SK-N-SH (cell line): ENCODE measurements at regions not wholly inside any gene's neighbourhood (a gene's known extent, or its start where the extent isn't known, plus 50 kb on each side); places are given as distances from the start of the nearest gene placed in this dataset.

Experiments
- CTCF ChIA-PET: fragments of 300-600, 350-600 bp; formaldehyde crosslinking; extraction: SDS; loops from one replicate; lab custom pipeline; 2021; lab: Yijun Ruan, JAX
- POLR2A ChIA-PET: fragments of 350-600 bp; sonication (Branson Sonifier 250); formaldehyde crosslinking; extraction: SDS; loops from one replicate; lab custom pipeline; 2020; ENCODE audit warnings: antibody characterized with exemption, inconsistent platforms; lab: Yijun Ruan, JAX
- DNase-seq: peaks from one replicate; pipeline ENCODE4 v3.0.0; 2012
- H2AFZ ChIP-seq: fragments of 200-600 bp; sonication (generic); 2 replicates; pipeline ENCODE4 v1.8.1; 2016; ENCODE audit warnings: antibody characterized with exemption, mild to moderate bottlenecking, low read depth
- H3F3A ChIP-seq: fragments of 200-600 bp; sonication (generic); replicated peaks from 2 replicates; pipeline ENCODE3; 2016; ENCODE audit warnings: antibody characterized with exemption, mild to moderate bottlenecking; ENCODE audit not compliant: insufficient read depth
- H3K27ac ChIP-seq, 2 experiments: fragments of 200-500 bp in 1 of 2; fragments of 200-600 bp in 1 of 2; sonication (Bioruptor generic) in 1 of 2; sonication (generic), shearing (Covaris generic) in 1 of 2; 2 replicates each; pipeline versions ENCODE4 v1.5.1 to v1.6.1; 2014 to 2016; ENCODE audit warnings: low read depth in 2 of 2, inconsistent platforms in 1 of 2, low read length in 1 of 2, mild to moderate bottlenecking in 1 of 2, mixed read lengths in 1 of 2
- H3K27me3 ChIP-seq: fragments of 200-600 bp; sonication (generic), shearing (Covaris generic); 2 replicates; pipeline ENCODE4 v1.6.1; 2016; ENCODE audit warnings: mixed run types; ENCODE audit not compliant: insufficient read depth
- H3K36me3 ChIP-seq, 2 experiments: fragments of 200-500 bp in 1 of 2; fragments of 200-600 bp in 1 of 2; sonication (Bioruptor generic) in 1 of 2; sonication (generic) in 1 of 2; replicated peaks in 1 of 2; 2 replicates each; pipeline versions ENCODE3 to v1.5.1; 2014 to 2016; ENCODE audit warnings: low read length in 1 of 2, mild to moderate bottlenecking in 1 of 2; ENCODE audit not compliant: insufficient read depth in 2 of 2, control insufficient read depth in 1 of 2
- H3K4me1 ChIP-seq, 2 experiments: fragments of 200-500 bp in 1 of 2; fragments of 200-600 bp in 1 of 2; sonication (Bioruptor generic) in 1 of 2; sonication (generic), shearing (Covaris generic) in 1 of 2; 2 replicates each; pipeline versions ENCODE4 v1.5.1 to v1.6.1; 2014 to 2016; ENCODE audit warnings: low read depth in 1 of 2, low read length in 1 of 2, mixed run types in 1 of 2; ENCODE audit not compliant: insufficient read depth in 2 of 2, control insufficient read depth in 1 of 2
- H3K4me2 ChIP-seq: fragments of 200-600 bp; sonication (generic), shearing (Covaris generic); 2 replicates; pipeline ENCODE4 v1.6.1; 2017; ENCODE audit warnings: mixed run types
- H3K4me3 ChIP-seq, 2 experiments: fragments of 200-500 bp in 1 of 2; fragments of 200-600 bp in 1 of 2; sonication (Bioruptor generic) in 1 of 2; sonication (generic), shearing (Covaris generic) in 1 of 2; 2 replicates each; pipeline versions ENCODE4 v1.5.1 to v1.8.1; 2014 to 2016; ENCODE audit warnings: low read depth in 2 of 2, inconsistent platforms in 1 of 2, low read length in 1 of 2, mild to moderate bottlenecking in 1 of 2, mixed read lengths in 1 of 2, moderate library complexity in 1 of 2
- H3K79me2 ChIP-seq: fragments of 200-600 bp; sonication (generic); 2 replicates; pipeline ENCODE4 v1.8.1; 2017; ENCODE audit warnings: mild to moderate bottlenecking; ENCODE audit not compliant: insufficient read depth
- H3K9ac ChIP-seq: fragments of 200-600 bp; sonication (generic); 2 replicates; pipeline ENCODE4 v1.6.1; 2017; ENCODE audit warnings: mixed run types
- H3K9me2 ChIP-seq: fragments of 200-600 bp; sonication (generic); 2 replicates; pipeline ENCODE4 v1.6.1; 2017; ENCODE audit warnings: mixed run types
- H3K9me3 ChIP-seq: fragments of 200-600 bp; sonication (generic); 2 replicates; pipeline ENCODE4 v1.6.1; 2017; ENCODE audit warnings: mixed run types, mild to moderate bottlenecking, moderate library complexity
- H4K20me1 ChIP-seq: fragments of 200-600 bp; sonication (generic); 2 replicates; pipeline ENCODE4 v1.6.1; 2017; ENCODE audit warnings: mild to moderate bottlenecking, mixed run types; ENCODE audit not compliant: insufficient read depth
- CHD2 ChIP-seq: fragments of 150-350 bp; IDR thresholded peaks from 2 replicates; pipeline ENCODE4 v1.6.1; 2018; ENCODE audit warnings: low read length; ENCODE audit not compliant: partially characterized antibody
- ELF1 ChIP-seq: IDR thresholded peaks from 2 replicates; pipeline ENCODE4 v1.4.0; 2012
- FOXJ3 ChIP-seq: sonication (generic); formaldehyde crosslinking; IDR thresholded peaks from 2 replicates; pipeline ENCODE4 v1.5.1; 2020; ENCODE audit warnings: mild to moderate bottlenecking, missing genetic modification reagents
- GABPA ChIP-seq: IDR thresholded peaks from 2 replicates; pipeline ENCODE4 v1.4.0; 2012; ENCODE audit warnings: low read depth, mild to moderate bottlenecking
- IRF3 ChIP-seq: fragments of 150-350 bp; IDR thresholded peaks from 2 replicates; pipeline ENCODE4 v1.6.1; 2016; ENCODE audit warnings: mild to moderate bottlenecking, low read depth, low read length
- NFIC ChIP-seq: IDR thresholded peaks from 2 replicates; pipeline ENCODE4 v1.4.0; 2012; ENCODE audit warnings: borderline replicate concordance
- NRF1 ChIP-seq: IDR thresholded peaks from 2 replicates; pipeline ENCODE4 v1.6.1; 2012; ENCODE audit warnings: low read depth, mild to moderate bottlenecking, low read length
- PBX3 ChIP-seq: IDR thresholded peaks from 2 replicates; pipeline ENCODE4; 2012
- POLR2AphosphoS5 ChIP-seq: IDR thresholded peaks from 2 replicates; pipeline ENCODE4 v1.6.1; 2012; ENCODE audit warnings: low read depth, low read length
- RAD21 ChIP-seq: IDR thresholded peaks from 2 replicates; pipeline ENCODE4 v1.6.1; 2012; ENCODE audit warnings: mild to moderate bottlenecking, low read length
- RCOR1 ChIP-seq: fragments of 150-350 bp; IDR thresholded peaks from 2 replicates; pipeline ENCODE4 v1.6.1; 2017; ENCODE audit warnings: antibody characterized with exemption, low read length
- RXRA ChIP-seq: IDR thresholded peaks from 2 replicates; pipeline ENCODE4 v1.4.0; 2012; ENCODE audit warnings: low read depth, mild to moderate bottlenecking, borderline replicate concordance
- SIN3A ChIP-seq: IDR thresholded peaks from 2 replicates; pipeline ENCODE4 v1.6.1; 2012; ENCODE audit warnings: low read depth, mild to moderate bottlenecking, low read length, moderate library complexity, borderline replicate concordance
- SMC3 ChIP-seq: IDR thresholded peaks from 2 replicates; pipeline ENCODE4 v1.6.1; 2012; ENCODE audit warnings: low read depth, low read length, improper control_type of control experiment
- TAF1 ChIP-seq: IDR thresholded peaks from 2 replicates; pipeline ENCODE4 v1.6.1; 2012; ENCODE audit warnings: low read depth, mild to moderate bottlenecking, low read length, moderate library complexity, borderline replicate concordance
- TCF12 ChIP-seq: IDR thresholded peaks from 2 replicates; pipeline ENCODE4 v1.4.0; 2012
- YY1 ChIP-seq: IDR thresholded peaks from 2 replicates; pipeline ENCODE4 v1.4.0; 2012; ENCODE audit warnings: low read depth, mild to moderate bottlenecking
- WGBS: methylation state at CpG from one replicate; pipeline ENCODE4 v1.1.6; 2017; ENCODE audit warnings: low lambda C conversion rate; 5-methylcytosine and 5-hydroxymethylcytosine counted together
- TF ChIP-seq, protein P1 (sequence below): IDR thresholded peaks from 2 replicates; pipeline ENCODE4 v1.6.1; 2012; ENCODE audit warnings: mild to moderate bottlenecking, low read depth, low read length, moderate library complexity

GRCh38 chrX:42602136-42602535, 175.8 kb downstream of the PPP1R2C start:
- H3K9ac ChIP-seq = no peak overlapping the region
- no peaks in the 10 kb centered on the region for H3K9me3 ChIP-seq
- no peaks in the 10 kb centered on the region for H3K36me3 ChIP-seq
- ChIA-PET CTCF (no interaction called here), POLR2A (no interaction called here)
- H3K79me2 ChIP-seq = no peaks in the 10 kb centered on the region
- H3K4me3 ChIP-seq = no peak overlapping the region
- 6% methylated on average over 3 of the region's 3 CpGs for WGBS
- H3K4me2 ChIP-seq = no peak overlapping the region
- H3K27me3 ChIP-seq = no peaks in the 10 kb centered on the region
- H4K20me1 ChIP-seq = no peaks in the 10 kb centered on the region
- H2AFZ ChIP-seq = no peak overlapping the region
- H3K4me1 ChIP-seq = no peaks in the 10 kb centered on the region
- H3K9me2 ChIP-seq = no peaks in the 10 kb centered on the region
- no peaks in the 10 kb centered on the region for H3F3A ChIP-seq
- DNase-seq = no peak
- no peak overlapping the region for H3K27ac ChIP-seq
- TF ChIP-seq CHD2 = no peak
- TF ChIP-seq, protein P1, sequence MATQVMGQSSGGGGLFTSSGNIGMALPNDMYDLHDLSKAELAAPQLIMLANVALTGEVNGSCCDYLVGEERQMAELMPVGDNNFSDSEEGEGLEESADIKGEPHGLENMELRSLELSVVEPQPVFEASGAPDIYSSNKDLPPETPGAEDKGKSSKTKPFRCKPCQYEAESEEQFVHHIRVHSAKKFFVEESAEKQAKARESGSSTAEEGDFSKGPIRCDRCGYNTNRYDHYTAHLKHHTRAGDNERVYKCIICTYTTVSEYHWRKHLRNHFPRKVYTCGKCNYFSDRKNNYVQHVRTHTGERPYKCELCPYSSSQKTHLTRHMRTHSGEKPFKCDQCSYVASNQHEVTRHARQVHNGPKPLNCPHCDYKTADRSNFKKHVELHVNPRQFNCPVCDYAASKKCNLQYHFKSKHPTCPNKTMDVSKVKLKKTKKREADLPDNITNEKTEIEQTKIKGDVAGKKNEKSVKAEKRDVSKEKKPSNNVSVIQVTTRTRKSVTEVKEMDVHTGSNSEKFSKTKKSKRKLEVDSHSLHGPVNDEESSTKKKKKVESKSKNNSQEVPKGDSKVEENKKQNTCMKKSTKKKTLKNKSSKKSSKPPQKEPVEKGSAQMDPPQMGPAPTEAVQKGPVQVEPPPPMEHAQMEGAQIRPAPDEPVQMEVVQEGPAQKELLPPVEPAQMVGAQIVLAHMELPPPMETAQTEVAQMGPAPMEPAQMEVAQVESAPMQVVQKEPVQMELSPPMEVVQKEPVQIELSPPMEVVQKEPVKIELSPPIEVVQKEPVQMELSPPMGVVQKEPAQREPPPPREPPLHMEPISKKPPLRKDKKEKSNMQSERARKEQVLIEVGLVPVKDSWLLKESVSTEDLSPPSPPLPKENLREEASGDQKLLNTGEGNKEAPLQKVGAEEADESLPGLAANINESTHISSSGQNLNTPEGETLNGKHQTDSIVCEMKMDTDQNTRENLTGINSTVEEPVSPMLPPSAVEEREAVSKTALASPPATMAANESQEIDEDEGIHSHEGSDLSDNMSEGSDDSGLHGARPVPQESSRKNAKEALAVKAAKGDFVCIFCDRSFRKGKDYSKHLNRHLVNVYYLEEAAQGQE = no peak
- no peak for TF ChIP-seq RAD21
- TF ChIP-seq FOXJ3 (CRISPR knock-in tag) = no peak
- no peak for TF ChIP-seq POLR2AphosphoS5
- no peak for TF ChIP-seq SIN3A
- TF ChIP-seq GABPA = no peak
- no peak for TF ChIP-seq NRF1
- no peak for TF ChIP-seq RXRA
- no peak for TF ChIP-seq IRF3
- no peak for TF ChIP-seq TCF12
- no peak for TF ChIP-seq TAF1
- no peak for TF ChIP-seq NFIC
- TF ChIP-seq RCOR1 = no peak
- TF ChIP-seq YY1 = no peak
- TF ChIP-seq, all 33 proteins: peak for 0

DNA sequence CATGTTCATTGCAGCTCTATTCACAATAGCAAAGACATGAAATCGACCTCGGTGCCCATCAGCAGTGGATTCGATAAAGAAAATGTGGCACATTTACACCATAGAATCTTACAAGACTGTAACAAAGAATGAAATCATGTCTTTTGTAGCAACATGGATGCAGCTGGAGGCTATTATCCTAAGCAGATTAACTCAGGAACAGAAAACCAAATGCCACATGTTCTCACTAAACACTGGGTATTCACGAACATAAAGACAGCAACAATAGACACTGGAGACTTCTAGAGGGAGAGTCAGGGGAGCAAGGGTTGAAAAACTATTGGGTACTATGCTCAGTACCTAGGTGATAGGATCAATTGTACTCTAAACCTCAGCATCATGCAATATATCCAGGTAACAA, 180.5 kb downstream of the PPP1R2C start:
- CTCF ChIA-PET = no interaction called here
- H3K27ac ChIP-seq = no peak overlapping the region
- POLR2A ChIA-PET = no interaction called here
- H3K4me3 ChIP-seq = no peak overlapping the region
- no peaks in the 10 kb centered on the region for H4K20me1 ChIP-seq
- H3K36me3 ChIP-seq = no peaks in the 10 kb centered on the region
- H2AFZ ChIP-seq = no peak overlapping the region
- no peaks in the 10 kb centered on the region for H3K9me3 ChIP-seq
- 2% methylated on average over 4 of the region's 4 CpGs for WGBS
- H3K4me1 ChIP-seq = no peaks in the 10 kb centered on the region
- H3K9ac ChIP-seq = no peak overlapping the region
- no peaks in the 10 kb centered on the region for H3K9me2 ChIP-seq
- H3K79me2 ChIP-seq = no peaks in the 10 kb centered on the region
- H3K27me3 ChIP-seq = no peaks in the 10 kb centered on the region
- TF ChIP-seq TCF12 (no peak), RAD21 (no peak), PBX3 (no peak), RCOR1 (no peak), ELF1 (no peak), SMC3 (no peak)
- TF ChIP-seq, protein P1 = no peak
- H3K4me2 ChIP-seq = no peak overlapping the region
- DNase-seq = no peak
- H3F3A ChIP-seq = no peaks in the 10 kb centered on the region
